GM12878 (cell line): ENCODE measurements at regions not wholly inside any gene's neighbourhood (a gene's known extent, or its start where the extent isn't known, plus 50 kb on each side); places are given as distances from the start of the nearest gene placed in this dataset.
"Not testable (repeated sequence)": the region's sequence is repeated elsewhere in the genome, so short reads cannot be mapped to it uniquely, and the experiment has no call there.

Source experiments
- ATAC-seq: fragments of 200-7000 bp; cut with Tn5 transposase; 3 replicates; pipeline ENCODE4 v1.9.1; 2020; ENCODE audit warnings: mild to moderate bottlenecking, moderate library complexity
- BruUV-seq: library from RNA; stranded (reverse); fragments of 400-500 nt; replicated peaks from 2 replicates; lab custom pipeline; 2021; lab: Mats Ljungman, UMichigan
- CTCF ChIA-PET: fragments of 300-600 bp; sonication (Branson Sonifier 250); formaldehyde crosslinking; extraction: SDS; loops from one replicate; lab custom pipeline; 2021; ENCODE audit warnings: inconsistent platforms; lab: Yijun Ruan, JAX
- POLR2A ChIA-PET: fragments of 350-600 bp; formaldehyde crosslinking; extraction: SDS; loops from one replicate; lab custom pipeline; 2021; ENCODE audit warnings: inconsistent platforms; lab: Charles Lee
- RAD21 ChIA-PET: fragments of 300-600 bp; sonication (Branson Sonifier 250); formaldehyde crosslinking; loops from one replicate; lab custom pipeline; 2023; ENCODE audit warnings: antibody characterized with exemption; ENCODE audit not compliant: unreplicated experiment; lab: Charles Lee
- SMC1A ChIA-PET: fragments of 300-600 bp; sonication (Branson Sonifier 250); formaldehyde crosslinking; loops from one replicate; lab custom pipeline; 2023; ENCODE audit not compliant: unreplicated experiment, uncharacterized antibody; lab: Charles Lee
- DNase-seq: peaks from one replicate; pipeline ENCODE4 v3.0.0-alpha.2; 2011; ENCODE audit warnings: low read depth, low spot score
- FAIRE-seq: peaks from 3 replicates; lab custom pipeline; 2011; peaks lifted over from hg19 to GRCh38; lab: Jason Lieb, UNC
- H2AFZ ChIP-seq: 2 replicates; pipeline ENCODE4 v1.6.0; 2011; ENCODE audit warnings: low read depth, low read length, control low read depth; ENCODE audit not compliant: control insufficient read depth
- H3K27ac ChIP-seq: 2 replicates; pipeline ENCODE4 v1.5.1; 2011; ENCODE audit warnings: control low read depth; ENCODE audit not compliant: control insufficient read depth, insufficient read depth
- H3K27me3 ChIP-seq, 2 experiments: replicated peaks in 1 of 2; 2 replicates each; pipeline versions ENCODE4 v1.6.0 to v1.6.1; 2011; ENCODE audit warnings: low read length in 1 of 2; ENCODE audit not compliant: control insufficient read depth in 2 of 2, insufficient read depth in 2 of 2
- H3K36me3 ChIP-seq, 2 experiments: 2 replicates each; pipeline ENCODE4 v1.5.1; 2011; ENCODE audit warnings: low read length in 1 of 2; ENCODE audit not compliant: control insufficient read depth in 2 of 2, insufficient read depth in 2 of 2
- H3K4me1 ChIP-seq: 2 replicates; pipeline ENCODE4 v1.6.1; 2011; ENCODE audit warnings: mild to moderate bottlenecking, low read length, moderate library complexity, mixed read lengths; ENCODE audit not compliant: control insufficient read depth, insufficient read depth
- H3K4me2 ChIP-seq: 2 replicates; pipeline ENCODE4 v1.6.0; 2011; ENCODE audit warnings: control low read depth; ENCODE audit not compliant: control insufficient read depth, insufficient read depth
- H3K4me3 ChIP-seq: fragments of 200-600 bp; sonication (generic); 2 replicates; pipeline ENCODE4 v1.5.1; 2016
- H3K79me2 ChIP-seq: 2 replicates; pipeline ENCODE4 v1.6.0; 2011; ENCODE audit warnings: low read length; ENCODE audit not compliant: control insufficient read depth, insufficient read depth
- H3K9ac ChIP-seq: 2 replicates; pipeline ENCODE4 v1.8.0; 2011; ENCODE audit warnings: low read length, control low read depth, mixed read lengths; ENCODE audit not compliant: control insufficient read depth, insufficient read depth
- H3K9me3 ChIP-seq: replicated peaks from 3 replicates; pipeline ENCODE4 v1.5.1; 2011; ENCODE audit warnings: mild to moderate bottlenecking, low read length; ENCODE audit not compliant: control insufficient read depth, insufficient read depth
- H4K20me1 ChIP-seq: 2 replicates; pipeline ENCODE4 v1.6.0; 2011; ENCODE audit not compliant: control insufficient read depth, insufficient read depth
- BHLHE40 ChIP-seq, 2 experiments: fragments of 450-650 bp in 1 of 2; IDR thresholded peaks; 2 replicates each; pipeline ENCODE4 v1.6.1; 2011 to 2017; ENCODE audit warnings: low read depth in 2 of 2, borderline replicate concordance in 1 of 2, improper control_type of control experiment in 1 of 2, low read length in 1 of 2, mild to moderate bottlenecking in 1 of 2
- CBX5 ChIP-seq: sonication (generic); IDR thresholded peaks from 2 replicates; pipeline ENCODE4 v1.6.1; 2016; ENCODE audit warnings: low read depth, moderate library complexity, mild to moderate bottlenecking, inconsistent platforms
- CREB1 ChIP-seq: IDR thresholded peaks from 2 replicates; pipeline ENCODE4 v1.6.1; 2012; ENCODE audit warnings: low read depth, mild to moderate bottlenecking, inconsistent platforms
- CREM ChIP-seq: IDR thresholded peaks from 2 replicates; pipeline ENCODE4 v1.6.1; 2014; ENCODE audit warnings: antibody characterized with exemption, low read depth
- MTA2 ChIP-seq: fragments of 450-650 bp; IDR thresholded peaks from 2 replicates; pipeline ENCODE4 v1.6.1; 2016; ENCODE audit warnings: low read depth, mild to moderate bottlenecking, moderate library complexity
- RAD51 ChIP-seq: fragments of 450-650 bp; IDR thresholded peaks from 2 replicates; pipeline ENCODE4 v1.6.1; 2016; ENCODE audit warnings: moderate library complexity, mild to moderate bottlenecking, inconsistent platforms
- ZNF384 ChIP-seq: IDR thresholded peaks from 2 replicates; pipeline ENCODE4 v1.6.1; 2012; ENCODE audit warnings: low read depth, mild to moderate bottlenecking, low read length, improper control_type of control experiment, borderline replicate concordance
- ZZZ3 ChIP-seq: IDR thresholded peaks from 2 replicates; pipeline ENCODE4 v1.6.1; 2011; ENCODE audit warnings: low read depth; ENCODE audit not compliant: control insufficient read depth, insufficient read length
- WGBS: methylation state at CpG from one replicate; pipeline ENCODE4 v1.1.6; 2016; ENCODE audit warnings: low lambda C conversion rate; ENCODE audit not compliant: insufficient replicate concordance, insufficient coverage; ENCODE audit errors: missing lambda C conversion rate; 5-methylcytosine and 5-hydroxymethylcytosine counted together
- in situ Hi-C: fragments of 300-500 bp; cut with MboI; formaldehyde crosslinking; loops from 9 replicates; pipeline ENCODE4 v1.14.3; 2018; ENCODE audit warnings: mixed read lengths
- intact Hi-C: fragments of 100-400 bp; cut with micrococcal nuclease; formaldehyde crosslinking; loops from one replicate; pipeline ENCODE4 v1.14.2; 2022; ENCODE audit not compliant: unreplicated experiment

DNA sequence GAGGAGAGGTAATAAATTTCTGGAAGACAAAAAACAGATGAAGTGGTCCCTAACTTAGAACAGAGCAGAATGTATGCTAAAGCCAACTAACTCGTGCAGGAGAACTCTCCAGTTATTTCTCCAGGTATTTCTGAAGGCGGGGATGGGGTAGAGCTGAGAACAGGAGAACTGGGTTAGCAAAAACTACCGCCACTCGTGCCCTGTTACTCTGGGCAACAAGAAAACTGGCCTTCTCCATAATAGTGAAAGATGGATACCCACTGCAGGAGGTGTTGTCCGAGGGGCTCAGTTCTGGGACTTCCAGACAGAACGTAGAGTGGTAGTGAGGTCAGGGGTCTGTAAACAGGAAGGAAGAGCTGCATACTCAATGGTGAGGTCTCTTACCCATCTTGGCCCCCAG, 187.3 kb upstream of the FRMD6 start:
- H3K36me3 ChIP-seq, result no peaks in the 10 kb centered on the region
- in situ Hi-C loops, result no loop called here
- no peak overlapping the region for H3K4me2 ChIP-seq
- ChIA-PET CTCF (no interaction called here), POLR2A (no interaction called here), SMC1A (no interaction called here), RAD21 (no interaction called here)
- TF ChIP-seq MTA2 (no peak), ZZZ3 (no peak), CREB1 (no peak), ZNF384 (no peak), CREM (no peak)
- 34% methylated on average over 6 of the region's 6 CpGs for WGBS
- ATAC-seq (no peak), FAIRE-seq (no peak), DNase-seq (no peak)
- BruUV-seq, result no TSS peak
- no peaks in the 10 kb centered on the region for H3K27me3 ChIP-seq
- no peaks in the 10 kb centered on the region for H3K9me3 ChIP-seq
- no peaks in the 10 kb centered on the region for H3K4me1 ChIP-seq
- H3K27ac ChIP-seq, result no peak overlapping the region
- no peak overlapping the region for H3K9ac ChIP-seq
- H4K20me1 ChIP-seq, result no peaks in the 10 kb centered on the region
- H2AFZ ChIP-seq, result no peak overlapping the region
- H3K79me2 ChIP-seq, result no peaks in the 10 kb centered on the region
- intact Hi-C loops, result no loop called here
- no peak overlapping the region for H3K4me3 ChIP-seq

DNA sequence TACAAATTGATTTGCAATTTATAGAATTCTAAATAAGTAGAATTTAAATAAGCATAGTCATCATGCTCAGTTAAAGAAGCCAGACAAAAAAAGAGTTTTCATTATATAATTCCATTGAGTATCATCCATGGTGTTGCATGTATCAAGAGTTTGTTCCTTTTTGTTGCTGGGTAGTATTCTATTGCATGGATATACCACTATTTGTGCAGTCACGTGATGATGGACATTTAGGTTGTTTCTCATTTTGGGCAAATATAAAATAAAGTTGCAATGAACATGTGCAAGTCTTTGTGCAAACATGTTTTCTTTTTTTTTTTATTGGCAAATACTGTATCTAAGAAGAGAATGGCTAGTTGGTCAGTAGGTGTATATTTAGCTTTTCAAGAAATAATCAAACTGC, 186.2 kb upstream of the FRMD6 start:
- ATAC-seq (no peak), DNase-seq (no peak), FAIRE-seq (no peak)
- Histone ChIP-seq H3K27ac (no peak overlapping the region), H3K4me2 (no peak overlapping the region), H3K4me3 (no peak overlapping the region), H3K9ac (no peak overlapping the region), H4K20me1 (no peaks in the 10 kb centered on the region), H3K4me1 (no peaks in the 10 kb centered on the region), H3K79me2 (no peaks in the 10 kb centered on the region), H3K9me3 (no peaks in the 10 kb centered on the region), H3K36me3 (no peaks in the 10 kb centered on the region), H2AFZ (no peak overlapping the region), H3K27me3 (no peaks in the 10 kb centered on the region)
- BruUV-seq, result no TSS peak
- ChIA-PET RAD21 (no interaction called here), SMC1A (no interaction called here), POLR2A (no interaction called here), CTCF (no interaction called here)
- no peak for TF ChIP-seq CBX5
- no peak for TF ChIP-seq RAD51
- 0 out of 4 replicates have a peak, but pooled peaks of 1 of the 2 experiments have one; percentile 7 for TF ChIP-seq BHLHE40 (IDR thresholded peaks at IDR 0.05; ENCODE audit: borderline replicate concordance in 1 of 2, low read depth in 2 of 2, low read length in 1 of 2)
- intact Hi-C loops (no loop called here), in situ Hi-C loops (no loop called here)
- 0% methylated on average over 1 of the region's 1 CpG for WGBS

DNA sequence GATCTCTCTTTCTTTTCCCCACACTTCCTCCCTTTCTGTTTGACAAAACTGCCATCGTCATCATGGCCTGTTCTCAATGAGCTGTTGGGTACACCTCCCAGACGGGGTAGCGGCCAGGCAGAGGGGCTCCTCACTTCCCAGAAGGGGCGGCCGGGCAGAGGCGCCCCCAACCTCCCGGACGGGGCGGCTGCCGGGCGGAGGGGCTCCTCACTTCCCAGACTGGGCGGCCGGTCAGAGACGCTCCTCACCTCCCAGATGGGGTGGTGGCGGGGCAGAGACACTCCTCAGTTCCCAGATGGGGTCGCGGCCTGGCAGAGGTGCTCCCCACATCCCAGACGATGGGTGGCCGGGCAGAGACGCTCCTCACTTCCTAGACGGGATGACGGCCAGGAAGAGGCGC, 184.3 kb upstream of the FRMD6 start:
- H3K27me3 ChIP-seq, BruUV-seq, RAD21 ChIA-PET, H3K4me2 ChIP-seq, intact Hi-C loops, H3K4me1 ChIP-seq, H3K36me3 ChIP-seq, DNase-seq, SMC1A ChIA-PET, H3K9me3 ChIP-seq, H3K4me3 ChIP-seq, H4K20me1 ChIP-seq, CTCF ChIA-PET, H3K9ac ChIP-seq, ATAC-seq, in situ Hi-C loops, H3K79me2 ChIP-seq, H2AFZ ChIP-seq, POLR2A ChIA-PET, FAIRE-seq, H3K27ac ChIP-seq: not testable (repeated sequence)
- WGBS, result 71% methylated on average over 21 of the region's 23 CpGs
